GM12878 (cell line): ENCODE measurements at regions not wholly inside any gene's neighbourhood (a gene's known extent, or its start where the extent isn't known, plus 50 kb on each side); places are given as distances from the start of the nearest gene placed in this dataset.

Experiments
- ATAC-seq: fragments of 200-7000 bp; cut with Tn5 transposase; 3 replicates; pipeline ENCODE4 v1.9.1; 2020; ENCODE audit warnings: mild to moderate bottlenecking, moderate library complexity
- BruUV-seq: library from RNA; stranded (reverse); fragments of 400-500 nt; replicated peaks from 2 replicates; lab custom pipeline; 2021; lab: Mats Ljungman, UMichigan
- CTCF ChIA-PET: fragments of 300-600 bp; sonication (Branson Sonifier 250); formaldehyde crosslinking; extraction: SDS; loops from one replicate; lab custom pipeline; 2021; ENCODE audit warnings: inconsistent platforms; lab: Yijun Ruan, JAX
- POLR2A ChIA-PET: fragments of 350-600 bp; formaldehyde crosslinking; extraction: SDS; loops from one replicate; lab custom pipeline; 2021; ENCODE audit warnings: inconsistent platforms; lab: Charles Lee
- RAD21 ChIA-PET: fragments of 300-600 bp; sonication (Branson Sonifier 250); formaldehyde crosslinking; loops from one replicate; lab custom pipeline; 2023; ENCODE audit warnings: antibody characterized with exemption; ENCODE audit not compliant: unreplicated experiment; lab: Charles Lee
- SMC1A ChIA-PET: fragments of 300-600 bp; sonication (Branson Sonifier 250); formaldehyde crosslinking; loops from one replicate; lab custom pipeline; 2023; ENCODE audit not compliant: unreplicated experiment, uncharacterized antibody; lab: Charles Lee
- DNase-seq: peaks from one replicate; pipeline ENCODE4 v3.0.0-alpha.2; 2011; ENCODE audit warnings: low read depth, low spot score
- FAIRE-seq: peaks from 3 replicates; lab custom pipeline; 2011; peaks lifted over from hg19 to GRCh38; lab: Jason Lieb, UNC
- H2AFZ ChIP-seq: 2 replicates; pipeline ENCODE4 v1.6.0; 2011; ENCODE audit warnings: low read depth, low read length, control low read depth; ENCODE audit not compliant: control insufficient read depth
- H3K27ac ChIP-seq: 2 replicates; pipeline ENCODE4 v1.5.1; 2011; ENCODE audit warnings: control low read depth; ENCODE audit not compliant: control insufficient read depth, insufficient read depth
- H3K27me3 ChIP-seq, 2 experiments: replicated peaks in 1 of 2; 2 replicates each; pipeline versions ENCODE4 v1.6.0 to v1.6.1; 2011; ENCODE audit warnings: low read length in 1 of 2; ENCODE audit not compliant: control insufficient read depth in 2 of 2, insufficient read depth in 2 of 2
- H3K36me3 ChIP-seq, 2 experiments: 2 replicates each; pipeline ENCODE4 v1.5.1; 2011; ENCODE audit warnings: low read length in 1 of 2; ENCODE audit not compliant: control insufficient read depth in 2 of 2, insufficient read depth in 2 of 2
- H3K4me1 ChIP-seq: 2 replicates; pipeline ENCODE4 v1.6.1; 2011; ENCODE audit warnings: mild to moderate bottlenecking, low read length, moderate library complexity, mixed read lengths; ENCODE audit not compliant: control insufficient read depth, insufficient read depth
- H3K4me2 ChIP-seq: 2 replicates; pipeline ENCODE4 v1.6.0; 2011; ENCODE audit warnings: control low read depth; ENCODE audit not compliant: control insufficient read depth, insufficient read depth
- H3K4me3 ChIP-seq: fragments of 200-600 bp; sonication (generic); 2 replicates; pipeline ENCODE4 v1.5.1; 2016
- H3K79me2 ChIP-seq: 2 replicates; pipeline ENCODE4 v1.6.0; 2011; ENCODE audit warnings: low read length; ENCODE audit not compliant: control insufficient read depth, insufficient read depth
- H3K9ac ChIP-seq: 2 replicates; pipeline ENCODE4 v1.8.0; 2011; ENCODE audit warnings: low read length, control low read depth, mixed read lengths; ENCODE audit not compliant: control insufficient read depth, insufficient read depth
- H3K9me3 ChIP-seq: replicated peaks from 3 replicates; pipeline ENCODE4 v1.5.1; 2011; ENCODE audit warnings: mild to moderate bottlenecking, low read length; ENCODE audit not compliant: control insufficient read depth, insufficient read depth
- H4K20me1 ChIP-seq: 2 replicates; pipeline ENCODE4 v1.6.0; 2011; ENCODE audit not compliant: control insufficient read depth, insufficient read depth
- MXI1 ChIP-seq: fragments of 150-350 bp; IDR thresholded peaks from 2 replicates; pipeline ENCODE4 v1.6.1; 2011; ENCODE audit warnings: low read depth, mild to moderate bottlenecking, inconsistent platforms, low read length, improper control_type of control experiment
- SMAD1 ChIP-seq: fragments of 450-650 bp; IDR thresholded peaks from 2 replicates; pipeline ENCODE4 v1.6.1; 2018; ENCODE audit warnings: mild to moderate bottlenecking, low read depth; ENCODE audit not compliant: partially characterized antibody
- SMC3 ChIP-seq: IDR thresholded peaks from 2 replicates; pipeline ENCODE4 v1.6.1; 2011; ENCODE audit warnings: low read length, improper control_type of control experiment, borderline replicate concordance
- SPI1 ChIP-seq: IDR thresholded peaks from 2 replicates; pipeline ENCODE4 v1.6.1; 2011; ENCODE audit warnings: low read depth, mild to moderate bottlenecking, low read length, moderate library complexity, borderline replicate concordance; ENCODE audit not compliant: insufficient read depth
- SREBF2 ChIP-seq: IDR thresholded peaks from 2 replicates; pipeline ENCODE4 v1.6.1; 2012; ENCODE audit warnings: mild to moderate bottlenecking, low read length
- SUZ12 ChIP-seq: fragments of 200-600 bp; sonication (generic); IDR thresholded peaks from one replicate; pipeline ENCODE4 v1.6.1; 2018; ENCODE audit warnings: antibody characterized with exemption, mild to moderate bottlenecking; ENCODE audit not compliant: unreplicated experiment
- TAF1 ChIP-seq: IDR thresholded peaks from 2 replicates; pipeline ENCODE4 v1.6.1; 2011; ENCODE audit warnings: mild to moderate bottlenecking, low read depth, low read length, borderline replicate concordance
- WGBS: methylation state at CpG from one replicate; pipeline ENCODE4 v1.1.6; 2016; ENCODE audit warnings: low lambda C conversion rate; ENCODE audit not compliant: insufficient replicate concordance, insufficient coverage; ENCODE audit errors: missing lambda C conversion rate; 5-methylcytosine and 5-hydroxymethylcytosine counted together
- in situ Hi-C: fragments of 300-500 bp; cut with MboI; formaldehyde crosslinking; loops from 9 replicates; pipeline ENCODE4 v1.14.3; 2018; ENCODE audit warnings: mixed read lengths
- intact Hi-C: fragments of 100-400 bp; cut with micrococcal nuclease; formaldehyde crosslinking; loops from one replicate; pipeline ENCODE4 v1.14.2; 2022; ENCODE audit not compliant: unreplicated experiment
- TF ChIP-seq, protein P1 (sequence below): fragments of 450-650 bp; IDR thresholded peaks from 2 replicates; pipeline ENCODE4 v1.6.1; 2016; ENCODE audit warnings: mild to moderate bottlenecking

DNA sequence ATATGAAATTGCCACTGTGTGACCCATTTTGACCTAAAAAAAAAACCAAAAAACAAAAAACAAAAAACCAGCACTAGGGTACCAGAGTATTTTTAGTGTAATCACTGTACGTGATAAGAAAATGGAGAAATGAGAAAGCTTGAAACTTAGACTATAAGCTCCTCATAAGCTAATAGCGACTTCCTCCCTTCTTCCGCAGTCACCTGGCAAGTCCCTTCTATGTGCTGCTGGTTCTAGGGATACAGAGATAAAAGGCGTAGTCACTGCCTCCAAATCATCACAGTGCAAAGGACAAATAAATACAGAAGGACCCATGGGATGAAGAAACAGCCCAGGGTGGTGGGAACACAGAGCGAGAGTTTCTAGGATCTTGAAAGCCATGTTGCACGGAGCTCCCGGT lies 190.3 kb downstream of the TM9SF2 start:
- no peak for DNase-seq
- SMC1A ChIA-PET: no interaction called here
- RAD21 ChIA-PET: no interaction called here
- intact Hi-C loops: no loop called here
- FAIRE-seq: no peak
- no peak for TF ChIP-seq SREBF2
- peak; percentile 41; the same call in 1 of the 2 replicates for TF ChIP-seq SPI1
- no peak for TF ChIP-seq MXI1
- no peak for TF ChIP-seq SMAD1
- Histone ChIP-seq H3K79me2 (no peaks in the 10 kb centered on the region), H4K20me1 (no peaks in the 10 kb centered on the region), H3K4me2 (no peak overlapping the region), H3K27ac (no peak overlapping the region), H3K36me3 (no peaks in the 10 kb centered on the region), H3K27me3 (no peaks in the 10 kb centered on the region), H2AFZ (no peak overlapping the region), H3K9ac (no peak overlapping the region), H3K4me1 (no peaks in the 10 kb centered on the region), H3K4me3 (no peak overlapping the region), H3K9me3 (no peaks in the 10 kb centered on the region)
- in situ Hi-C loops: no loop called here
- WGBS: 49% methylated on average over 7 of the region's 7 CpGs
- BruUV-seq: no TSS peak
- POLR2A ChIA-PET: no interaction called here
- no peak for ATAC-seq
- CTCF ChIA-PET: interaction anchor here (0.6 to 0.9 kb wide), 3 partner anchors 16 to 1472 kb away, joined by 3 read pairs; no protein-coding TSS in a partner anchor

DNA sequence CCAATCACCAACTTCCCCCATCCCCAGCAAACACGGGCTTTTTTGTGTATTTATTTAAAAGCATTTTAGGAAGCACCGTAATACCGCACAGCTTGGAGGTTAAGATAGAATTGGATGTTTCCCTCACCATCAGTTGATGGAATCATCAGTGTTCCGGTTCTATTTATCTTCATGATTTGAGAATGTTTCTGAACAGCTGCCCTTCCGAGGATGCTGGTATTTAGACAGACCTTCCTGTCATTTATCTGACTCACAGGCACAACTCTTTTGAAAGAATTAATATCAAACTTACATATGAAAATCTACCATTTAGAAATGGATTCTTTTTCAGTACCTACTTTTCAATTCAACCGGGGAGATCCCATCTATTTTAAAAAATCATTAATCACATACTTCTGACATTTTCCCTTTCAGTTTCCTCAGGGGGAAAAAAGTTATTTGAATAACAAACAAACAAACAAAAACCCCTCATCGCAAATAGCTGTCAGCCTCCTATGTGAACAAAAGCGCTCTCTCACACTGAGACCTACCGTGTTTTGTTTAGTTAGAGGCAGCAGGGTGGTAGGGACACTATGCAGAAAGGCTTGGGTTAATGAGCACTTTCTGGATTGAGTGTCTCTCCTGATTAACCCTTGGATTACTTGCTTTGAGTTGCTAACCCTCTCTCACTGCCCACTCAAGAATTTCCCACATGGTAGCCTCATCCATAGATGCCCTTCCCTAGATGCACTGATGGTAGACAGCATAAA lies 189.3 kb downstream of the TM9SF2 start:
- Histone ChIP-seq H3K9me3 (no peaks in the 10 kb centered on the region), H3K4me2 (no peak overlapping the region), H4K20me1 (no peaks in the 10 kb centered on the region), H3K4me3 (no peak overlapping the region), H2AFZ (no peak overlapping the region), H3K79me2 (no peaks in the 10 kb centered on the region), H3K36me3 (no peaks in the 10 kb centered on the region)
- RAD21 ChIA-PET: no interaction called here
- FAIRE-seq: no peak
- DNase-seq: no peak
- in situ Hi-C loops: no loop called here
- BruUV-seq: no TSS peak
- intact Hi-C loops: no loop called here
- CTCF ChIA-PET: interaction anchor here (0.9 to 1.0 kb wide), 2 partner anchors 11 to 15 kb away, joined by 3 to 4 read pairs; no protein-coding TSS in a partner anchor
- SMC1A ChIA-PET: interaction anchor here (0.6 kb wide), 1 partner anchor 486 kb away, joined by 3 read pairs; no protein-coding TSS in a partner anchor
- ATAC-seq: no peak
- TF ChIP-seq, protein P1, sequence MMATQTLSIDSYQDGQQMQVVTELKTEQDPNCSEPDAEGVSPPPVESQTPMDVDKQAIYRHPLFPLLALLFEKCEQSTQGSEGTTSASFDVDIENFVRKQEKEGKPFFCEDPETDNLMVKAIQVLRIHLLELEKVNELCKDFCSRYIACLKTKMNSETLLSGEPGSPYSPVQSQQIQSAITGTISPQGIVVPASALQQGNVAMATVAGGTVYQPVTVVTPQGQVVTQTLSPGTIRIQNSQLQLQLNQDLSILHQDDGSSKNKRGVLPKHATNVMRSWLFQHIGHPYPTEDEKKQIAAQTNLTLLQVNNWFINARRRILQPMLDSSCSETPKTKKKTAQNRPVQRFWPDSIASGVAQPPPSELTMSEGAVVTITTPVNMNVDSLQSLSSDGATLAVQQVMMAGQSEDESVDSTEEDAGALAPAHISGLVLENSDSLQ: peak; percentile 67; the same call in 1 of the 2 replicates
- TF ChIP-seq SUZ12 (no peak), TAF1 (no peak), SMC3 (no peak)
- TF ChIP-seq, all 136 proteins: peak for 1
- WGBS: 79% methylated on average over 9 of the region's 9 CpGs
- no peak overlapping the region for H3K27ac ChIP-seq
- H3K27me3 ChIP-seq: no peaks in the 10 kb centered on the region
- POLR2A ChIA-PET: no interaction called here
- no peak overlapping the region for H3K9ac ChIP-seq
- no peaks in the 10 kb centered on the region for H3K4me1 ChIP-seq
